HG03108 (cell line): ENCODE measurements at regions not wholly inside any gene's neighbourhood (a gene's known extent, or its start where the extent isn't known, plus 50 kb on each side); places are given as distances from the start of the nearest gene placed in this dataset.
"Not testable (repeated sequence)": the region's sequence is repeated elsewhere in the genome, so short reads cannot be mapped to it uniquely, and the experiment has no call there.

ENCODE experiments used
- ATAC-seq: cut with Tn5 transposase; IDR thresholded peaks from one replicate; pipeline ENCODE4 v1.9.1; 2021; ENCODE audit warnings: moderate library complexity; ENCODE audit not compliant: unreplicated experiment

GRCh38 chr16:48011466-48011865, 144.3 kb downstream of the ABCC12 start:
- ATAC-seq, result no peak

- ATAC-seq, result no peak
These were observed 147.7 kb downstream of the ABCC12 start for GRCh38 chr16:48008011-48008525.

GRCh38 chr16:48004141-48004695, 151.6 kb downstream of the ABCC12 start:
- ATAC-seq, result no peak

- ATAC-seq, result no peak
These were observed 152.4 kb downstream of the ABCC12 start for GRCh38 chr16:48003206-48003907.

DNA sequence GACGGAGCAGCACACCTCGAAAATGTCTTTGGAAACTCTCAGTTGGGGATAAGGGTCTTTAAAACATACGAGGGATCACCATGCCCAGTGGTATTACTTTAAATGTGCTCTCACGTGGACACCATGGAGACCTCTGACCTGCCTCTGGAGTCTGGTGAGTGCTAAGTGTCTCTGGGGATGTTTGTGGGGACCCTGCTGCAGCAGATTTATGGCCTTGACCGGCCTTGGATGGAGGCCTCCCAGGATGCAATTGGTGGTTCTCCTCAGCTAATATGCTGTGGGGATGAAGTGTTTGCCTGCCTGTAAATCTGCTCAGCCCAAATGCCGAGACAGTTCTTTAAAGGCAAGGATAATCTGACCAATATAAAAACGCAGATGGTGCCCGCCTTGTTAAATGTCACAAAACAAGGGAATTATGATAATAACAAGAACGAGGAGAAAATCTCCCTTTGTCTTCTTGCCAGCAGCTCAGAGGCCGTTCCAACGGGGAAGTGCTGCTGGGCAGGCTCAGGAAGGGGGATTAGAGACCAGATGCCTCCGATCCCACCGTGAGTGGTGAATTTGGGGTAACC, 154.4 kb downstream of the ABCC12 start:
- ATAC-seq, result no peak

DNA sequence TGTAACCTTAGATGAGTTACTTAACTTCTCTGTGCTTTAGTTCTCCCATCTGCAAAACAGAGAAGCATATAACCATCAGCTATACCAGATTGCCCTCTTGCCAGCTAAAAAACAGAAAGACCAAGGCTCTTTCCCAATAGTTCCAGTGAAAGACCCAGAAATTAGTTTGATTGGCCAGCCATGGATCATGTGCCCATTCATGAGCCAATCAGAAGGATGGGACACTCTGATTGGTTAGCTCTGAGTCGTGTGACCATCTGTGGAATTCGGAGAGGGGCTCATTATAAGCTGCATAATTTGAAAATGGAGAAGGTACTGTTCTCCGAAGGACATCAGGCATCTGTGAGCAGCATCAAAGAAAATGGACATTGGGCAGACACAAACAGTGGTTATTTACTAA, 155.2 kb downstream of the ABCC12 start:
- ATAC-seq, result no peak

DNA sequence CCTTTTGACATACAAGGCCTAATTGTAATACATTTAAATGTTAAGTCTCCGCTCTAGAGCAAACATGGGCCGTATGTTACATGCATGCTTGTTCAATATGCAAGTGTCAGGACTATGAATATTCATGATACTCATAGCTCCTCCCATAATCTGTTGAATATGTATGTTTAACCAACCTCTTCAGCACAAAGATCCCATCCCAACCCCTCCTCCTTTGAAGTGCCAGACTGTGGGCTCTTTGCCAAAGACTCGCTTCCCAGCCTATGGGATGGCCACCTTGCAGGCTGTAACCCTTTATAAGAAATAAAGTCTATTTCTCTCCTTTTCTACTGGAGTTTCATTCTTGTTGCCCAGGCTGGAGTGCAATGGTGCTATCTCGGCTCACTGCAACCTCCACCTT, 156.2 kb downstream of the ABCC12 start:
- no peak for ATAC-seq

DNA sequence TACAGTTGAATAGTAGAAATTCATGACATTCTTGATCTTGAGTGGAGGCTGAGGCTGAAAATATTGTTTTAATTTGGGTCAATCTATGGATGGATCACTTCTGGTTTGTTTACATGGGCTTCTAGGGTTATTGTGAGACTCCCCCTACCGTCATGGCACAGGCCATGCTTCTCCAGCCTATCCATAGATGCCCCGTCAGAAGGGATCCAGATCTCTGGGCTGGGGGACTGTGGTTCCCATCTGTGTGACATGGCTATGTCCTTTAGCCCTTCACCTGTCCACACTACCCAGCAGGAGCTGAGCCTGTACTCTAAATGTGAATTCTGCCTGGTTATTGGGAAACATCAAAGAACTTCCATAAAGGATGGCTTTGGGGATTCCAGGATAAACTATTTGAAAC, 160.4 kb downstream of the ABCC12 start:
- no peak for ATAC-seq

- ATAC-seq, result no peak
These were observed 164.3 kb downstream of the ABCC12 start for GRCh38 chr16:47991491-47991890.

GRCh38 chr16:47990676-47991075, 165.1 kb downstream of the ABCC12 start:
- no peak for ATAC-seq

GRCh38 chr16:47987136-47987535, 168.7 kb downstream of the ABCC12 start:
- no peak for ATAC-seq

GRCh38 chr16:47986031-47986430, 169.8 kb downstream of the ABCC12 start:
- no peak for ATAC-seq

GRCh38 chr16:47984669-47985068, 171.1 kb downstream of the ABCC12 start:
- no peak for ATAC-seq

DNA sequence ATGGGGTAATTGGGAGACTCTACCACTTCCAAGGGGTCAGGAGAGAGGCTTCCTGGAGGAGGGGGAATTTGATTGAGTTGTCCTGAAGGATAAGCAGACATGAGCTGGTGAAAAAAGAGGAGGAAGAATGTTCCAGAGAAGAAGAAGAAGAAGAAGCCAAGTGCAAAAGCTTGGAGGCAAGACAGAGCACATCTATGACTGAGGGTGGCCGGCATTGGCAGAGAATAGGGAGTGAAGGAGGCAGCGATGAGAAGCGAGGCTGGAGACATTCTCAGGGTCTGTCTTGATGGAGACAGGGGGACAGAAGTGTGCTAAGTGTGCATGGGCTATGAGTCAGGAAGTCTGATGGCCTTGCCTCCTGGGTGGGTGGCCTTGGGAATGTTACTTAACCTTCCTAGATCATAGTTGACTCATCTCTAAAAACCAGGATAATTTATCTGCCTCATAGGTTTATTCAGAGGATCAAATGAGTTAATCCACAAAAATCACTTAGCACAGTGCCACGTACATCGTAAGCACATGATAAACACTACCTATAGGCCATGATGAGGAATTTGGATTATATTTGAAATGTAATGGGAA, 171.7 kb downstream of the ABCC12 start:
- no peak for ATAC-seq

- no peak for ATAC-seq
These were observed 175.6 kb downstream of the ABCC12 start for GRCh38 chr16:47980212-47980611.

DNA sequence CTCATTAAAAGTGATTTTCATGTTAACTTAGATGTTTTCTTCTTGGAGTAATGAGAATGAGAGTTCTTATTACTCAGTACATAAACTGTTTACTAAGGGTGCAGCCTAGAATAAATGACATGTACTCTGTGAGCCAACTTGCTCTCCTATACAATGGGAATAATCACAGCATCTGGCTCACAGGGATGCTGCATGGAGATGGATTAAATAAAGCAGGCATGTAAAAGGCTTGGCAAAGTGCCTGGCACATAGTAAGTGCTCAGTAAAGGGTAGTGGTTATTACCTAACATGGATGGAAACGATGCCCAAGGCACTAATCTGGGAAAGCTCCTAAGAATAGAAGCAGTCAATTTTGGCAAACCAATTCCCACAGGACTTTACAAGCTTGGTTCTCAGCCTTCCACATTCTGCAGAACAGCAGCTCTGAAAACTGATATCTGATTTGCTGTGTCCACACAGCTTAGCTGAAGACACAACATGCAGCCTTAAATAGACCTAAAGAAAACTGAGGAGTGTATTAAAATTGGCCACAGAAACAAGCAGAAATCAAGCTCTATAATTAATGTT, 176.1 kb downstream of the ABCC12 start:
- no peak for ATAC-seq

DNA sequence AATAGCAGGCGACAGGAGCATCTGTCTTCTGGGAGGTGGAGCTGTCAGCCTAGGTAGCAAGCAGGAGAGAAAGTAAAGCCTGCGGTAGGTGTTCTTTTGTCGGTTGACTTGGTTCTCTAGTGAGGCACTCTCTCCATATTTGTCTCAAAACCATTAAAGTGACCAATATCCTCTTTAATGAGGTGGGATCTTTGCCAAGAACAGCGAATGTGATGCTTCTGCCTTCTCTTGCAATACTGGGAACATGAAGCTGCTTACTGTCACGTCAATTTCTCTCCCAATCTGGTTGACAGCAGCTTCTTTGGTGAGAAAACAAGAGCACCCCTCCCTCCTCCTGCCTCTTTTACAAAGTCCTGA, 176.7 kb downstream of the ABCC12 start:
- no peak for ATAC-seq

DNA sequence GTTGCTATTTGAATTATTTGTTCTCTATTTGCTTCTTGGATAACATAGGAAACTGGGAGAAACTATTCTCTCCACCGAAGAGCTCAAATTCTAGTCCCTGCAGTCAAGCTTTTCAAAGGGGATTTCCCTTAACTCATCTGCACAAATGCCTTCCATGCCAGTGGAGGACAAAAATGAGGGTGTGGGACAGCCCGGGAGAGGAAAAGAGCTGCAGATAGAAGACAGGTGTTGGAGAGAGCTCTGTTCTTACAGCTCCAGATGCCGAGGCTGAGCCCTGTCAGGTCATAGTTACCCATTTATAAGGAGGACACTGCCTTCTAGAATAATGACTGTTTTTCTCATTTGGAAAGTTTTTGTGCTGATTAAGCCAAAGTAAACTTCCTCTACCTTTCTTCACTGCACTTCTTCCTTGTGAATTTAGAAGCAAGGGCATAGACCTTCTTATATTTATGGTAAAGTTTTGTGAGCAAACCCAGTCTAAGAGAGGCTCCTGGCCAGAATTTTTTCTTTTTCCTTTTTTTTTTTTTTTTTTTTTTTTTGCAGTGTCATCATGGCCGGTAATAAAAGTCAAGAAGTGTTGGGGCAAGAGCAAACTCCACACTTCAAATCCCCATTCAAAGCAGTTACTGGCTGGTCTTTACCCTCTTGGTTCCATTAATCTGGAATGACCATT, 177.2 kb downstream of the ABCC12 start:
- ATAC-seq, result no peak

- no peak for ATAC-seq
These were observed 178.0 kb downstream of the ABCC12 start for GRCh38 chr16:47977802-47978201.

GRCh38 chr16:47976636-47977210, 179.1 kb downstream of the ABCC12 start:
- no peak for ATAC-seq

GRCh38 chr16:47974971-47975370, 180.8 kb downstream of the ABCC12 start:
- not testable (repeated sequence) for ATAC-seq
